ENCODE measurements at regions not wholly inside any gene's neighbourhood (a gene's known extent, or its start where the extent isn't known, plus 50 kb on each side); places are given as distances from the start of the nearest gene placed in this dataset.

DNA sequence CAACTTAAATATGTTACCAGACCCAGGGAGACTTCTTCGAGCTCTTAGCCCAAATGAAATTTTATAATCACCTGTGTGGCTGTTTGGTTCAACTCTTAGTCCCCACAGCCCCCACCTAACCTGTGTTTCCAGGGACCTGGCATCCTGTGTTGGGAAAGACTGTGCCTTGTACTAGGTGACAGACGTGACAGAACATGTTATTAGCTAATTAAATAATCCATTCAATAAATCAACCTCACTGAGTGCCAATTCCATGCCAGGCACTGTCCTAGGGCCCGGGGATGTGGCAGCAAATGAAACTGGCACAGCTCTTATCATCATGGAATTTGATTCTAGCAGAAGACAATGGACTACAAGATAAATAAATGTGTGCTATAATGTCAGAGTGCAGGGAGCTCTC, 431.9 kb downstream of the MIAT start:
- Histone ChIP-seq H3K9ac (ENCODE audit: low read length) (no peak overlapping the region), H3K36me3 (ENCODE audit: insufficient read depth, low read length) (no peaks in the 10 kb centered on the region), H4K20me1 (ENCODE audit: insufficient read depth, low read length) (no peaks in the 10 kb centered on the region), H3K4me3 (ENCODE audit: insufficient read depth, low read depth, low read length) (no peak overlapping the region), H3K27me3 (ENCODE audit: insufficient read depth, low read length) (peaks cover 7% of the 10 kb centered on the region), H2AFZ (ENCODE audit: low read depth, low read length) (no peak overlapping the region), H3K9me3 (ENCODE audit: insufficient read depth, low read depth, low read length) (peaks cover 6% of the 10 kb centered on the region), H3K79me2 (ENCODE audit: insufficient read depth, low read length) (no peaks in the 10 kb centered on the region), H3K4me1 (ENCODE audit: insufficient read depth, low read length) (no peaks in the 10 kb centered on the region), H3K27ac (ENCODE audit: low read depth, low read length) (no peak overlapping the region), H3K4me2 (ENCODE audit: low read length) (no peak overlapping the region)
- no peak for TF ChIP-seq EZH2 (IDR thresholded peaks at IDR 0.05; ENCODE audit: insufficient read depth, low read length)
- TF ChIP-seq, protein P1, sequence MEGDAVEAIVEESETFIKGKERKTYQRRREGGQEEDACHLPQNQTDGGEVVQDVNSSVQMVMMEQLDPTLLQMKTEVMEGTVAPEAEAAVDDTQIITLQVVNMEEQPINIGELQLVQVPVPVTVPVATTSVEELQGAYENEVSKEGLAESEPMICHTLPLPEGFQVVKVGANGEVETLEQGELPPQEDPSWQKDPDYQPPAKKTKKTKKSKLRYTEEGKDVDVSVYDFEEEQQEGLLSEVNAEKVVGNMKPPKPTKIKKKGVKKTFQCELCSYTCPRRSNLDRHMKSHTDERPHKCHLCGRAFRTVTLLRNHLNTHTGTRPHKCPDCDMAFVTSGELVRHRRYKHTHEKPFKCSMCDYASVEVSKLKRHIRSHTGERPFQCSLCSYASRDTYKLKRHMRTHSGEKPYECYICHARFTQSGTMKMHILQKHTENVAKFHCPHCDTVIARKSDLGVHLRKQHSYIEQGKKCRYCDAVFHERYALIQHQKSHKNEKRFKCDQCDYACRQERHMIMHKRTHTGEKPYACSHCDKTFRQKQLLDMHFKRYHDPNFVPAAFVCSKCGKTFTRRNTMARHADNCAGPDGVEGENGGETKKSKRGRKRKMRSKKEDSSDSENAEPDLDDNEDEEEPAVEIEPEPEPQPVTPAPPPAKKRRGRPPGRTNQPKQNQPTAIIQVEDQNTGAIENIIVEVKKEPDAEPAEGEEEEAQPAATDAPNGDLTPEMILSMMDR (IDR thresholded peaks at IDR 0.05; ENCODE audit: insufficient read depth, low read depth, low read length) = no peak
- no peak for FAIRE-seq
- H3K27me3 Mint-ChIP-seq (ENCODE audit: low read depth, unreplicated experiment) = peaks cover 11% of the 10 kb centered on the region
- no peak overlapping the region for H3K4me3 Mint-ChIP-seq (ENCODE audit: unreplicated experiment)
- DNase-seq (ENCODE audit: low read depth) = no peak
- no peak overlapping the region for H3K27ac Mint-ChIP-seq (ENCODE audit: unreplicated experiment)
- peaks cover 4% of the 10 kb centered on the region for H3K36me3 Mint-ChIP-seq (ENCODE audit: low read depth, unreplicated experiment)
- peaks cover 16% of the 10 kb centered on the region for H3K9me3 Mint-ChIP-seq (ENCODE audit: unreplicated experiment)
- peaks cover 2% of the 10 kb centered on the region for H3K4me1 Mint-ChIP-seq (ENCODE audit: low read depth, unreplicated experiment)

DNA sequence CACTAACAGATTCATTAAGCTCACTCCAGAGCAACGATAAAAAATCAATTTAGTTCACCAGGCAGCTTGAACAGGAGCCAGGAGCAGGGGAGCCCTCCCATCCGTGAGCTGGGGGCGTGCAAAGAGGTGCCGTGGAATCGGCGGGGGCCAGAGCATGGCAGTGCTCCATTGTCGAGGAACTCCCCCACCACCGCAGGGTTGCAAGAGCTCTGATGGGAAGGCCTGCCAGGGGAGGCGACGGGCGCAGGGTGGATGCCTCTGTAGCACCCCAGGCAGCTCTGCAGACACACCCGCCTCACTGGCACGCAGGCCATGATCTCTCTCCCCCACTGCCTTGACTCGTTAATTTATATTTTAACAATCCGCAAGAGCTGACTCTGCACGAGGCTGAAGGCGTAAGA, 433.2 kb downstream of the MIAT start:
- DNase-seq (ENCODE audit: low read depth) (no peak), FAIRE-seq (no peak)
- H3K27me3 ChIP-seq (ENCODE audit: insufficient read depth, low read length) = peaks cover 2% of the 10 kb centered on the region
- peaks cover 14% of the 10 kb centered on the region for H3K9me3 Mint-ChIP-seq (ENCODE audit: unreplicated experiment)
- H4K20me1 ChIP-seq (ENCODE audit: insufficient read depth, low read length) = no peaks in the 10 kb centered on the region
- H3K4me2 ChIP-seq (ENCODE audit: low read length) = no peak overlapping the region
- H3K4me3 Mint-ChIP-seq (ENCODE audit: unreplicated experiment) = no peak overlapping the region
- no peaks in the 10 kb centered on the region for H3K79me2 ChIP-seq (ENCODE audit: insufficient read depth, low read length)
- no peak for TF ChIP-seq EZH2 (IDR thresholded peaks at IDR 0.05; ENCODE audit: insufficient read depth, low read length)
- TF ChIP-seq, protein P1 (IDR thresholded peaks at IDR 0.05; ENCODE audit: insufficient read depth, low read depth, low read length) = no peak
- H3K36me3 ChIP-seq (ENCODE audit: insufficient read depth, low read length) = no peaks in the 10 kb centered on the region
- H3K4me1 ChIP-seq (ENCODE audit: insufficient read depth, low read length) = no peaks in the 10 kb centered on the region
- H3K4me1 Mint-ChIP-seq (ENCODE audit: low read depth, unreplicated experiment) = peaks cover 2% of the 10 kb centered on the region
- H3K9ac ChIP-seq (ENCODE audit: low read length) = no peak overlapping the region
- H3K36me3 Mint-ChIP-seq (ENCODE audit: low read depth, unreplicated experiment) = peaks cover 7% of the 10 kb centered on the region
- H3K27ac Mint-ChIP-seq (ENCODE audit: unreplicated experiment) = no peak overlapping the region
- peaks cover 6% of the 10 kb centered on the region for H3K9me3 ChIP-seq (ENCODE audit: insufficient read depth, low read depth, low read length)
- no peak overlapping the region for H3K27ac ChIP-seq (ENCODE audit: low read depth, low read length)
- H2AFZ ChIP-seq (ENCODE audit: low read depth, low read length) = no peak overlapping the region
- peaks cover 8% of the 10 kb centered on the region for H3K27me3 Mint-ChIP-seq (ENCODE audit: low read depth, unreplicated experiment)
- no peak overlapping the region for H3K4me3 ChIP-seq (ENCODE audit: insufficient read depth, low read depth, low read length)

DNA sequence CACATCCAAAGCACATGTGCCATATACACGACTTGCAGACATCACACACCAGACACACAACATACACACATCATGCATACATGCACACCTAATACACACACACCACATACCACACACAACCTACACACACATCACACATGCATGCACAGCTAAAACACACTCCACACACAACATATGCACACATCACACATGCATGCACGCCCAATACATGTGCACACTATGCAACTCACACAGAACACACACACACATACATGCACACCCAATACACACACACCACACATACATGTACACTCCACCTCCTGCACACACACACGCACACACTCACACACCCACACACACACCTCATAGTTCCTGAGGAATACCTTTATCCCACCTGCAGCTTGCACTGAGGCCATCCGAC, 436.0 kb downstream of the MIAT start:
- Histone ChIP-seq H3K4me2 (ENCODE audit: low read length) (no peak overlapping the region), H3K79me2 (ENCODE audit: insufficient read depth, low read length) (no peaks in the 10 kb centered on the region), H3K27ac (ENCODE audit: low read depth, low read length) (no peak overlapping the region), H3K9me3 (ENCODE audit: insufficient read depth, low read depth, low read length) (peaks cover 5% of the 10 kb centered on the region), H4K20me1 (ENCODE audit: insufficient read depth, low read length) (no peaks in the 10 kb centered on the region), H3K9ac (ENCODE audit: low read length) (no peak overlapping the region), H3K4me3 (ENCODE audit: insufficient read depth, low read depth, low read length) (no peak overlapping the region), H3K36me3 (ENCODE audit: insufficient read depth, low read length) (no peaks in the 10 kb centered on the region), H3K4me1 (ENCODE audit: insufficient read depth, low read length) (no peaks in the 10 kb centered on the region), H2AFZ (ENCODE audit: low read depth, low read length) (no peak overlapping the region), H3K27me3 (ENCODE audit: insufficient read depth, low read length) (peaks cover 2% of the 10 kb centered on the region)
- Mint-ChIP-seq H3K27me3 (ENCODE audit: low read depth, unreplicated experiment) (peaks cover 2% of the 10 kb centered on the region), H3K36me3 (ENCODE audit: low read depth, unreplicated experiment) (peaks cover 5% of the 10 kb centered on the region), H3K4me1 (ENCODE audit: low read depth, unreplicated experiment) (peaks cover 5% of the 10 kb centered on the region), H3K4me3 (ENCODE audit: unreplicated experiment) (no peak overlapping the region), H3K27ac (ENCODE audit: unreplicated experiment) (no peak overlapping the region), H3K9me3 (ENCODE audit: unreplicated experiment) (peaks cover 5% of the 10 kb centered on the region)
- TF ChIP-seq EZH2 (IDR thresholded peaks at IDR 0.05; ENCODE audit: insufficient read depth, low read length) = no peak
- TF ChIP-seq, protein P1 (IDR thresholded peaks at IDR 0.05; ENCODE audit: insufficient read depth, low read depth, low read length) = no peak
- no peak for FAIRE-seq
- no peak for DNase-seq (ENCODE audit: low read depth)

Data from astrocyte (in vitro differentiated cells and primary cell).